Esophagus squamous epithelium (tissue), 5 donors: ENCODE measurements at regions not wholly inside any gene's neighbourhood (a gene's known extent, or its start where the extent isn't known, plus 50 kb on each side); places are given as distances from the start of the nearest gene placed in this dataset.

Source experiments
- DNase-seq: peaks from one replicate; lab custom pipeline; 2025; lab: John Stamatoyannopoulos, UW
- H3K27ac ChIP-seq, 4 donors: fragments of 200-600 bp; sonication (generic); one replicate each; pipeline ENCODE4 v1.5.1; 2016 to 2019; ENCODE audit warnings: mild to moderate bottlenecking in 1 of 4
- H3K27me3 ChIP-seq, 4 donors: fragments of 200-600 bp; sonication (generic); 1 replicate in 3 of 4; 2 replicates in 1 of 4; pipeline versions ENCODE4 v1.5.1 to v1.6.0; 2017 to 2021; ENCODE audit warnings: antibody characterized with exemption in 1 of 4
- H3K36me3 ChIP-seq, 3 donors: fragments of 200-600 bp; sonication (generic); one replicate each; pipeline ENCODE4 v1.5.1; 2016 to 2019
- H3K4me1 ChIP-seq, 3 donors: fragments of 200-600 bp; sonication (generic); one replicate each; pipeline ENCODE4 v1.5.1; 2017 to 2019
- H3K4me3 ChIP-seq, 4 donors: fragments of 200-600 bp; sonication (generic); 1 replicate in 3 of 4; 2 replicates in 1 of 4; pipeline ENCODE4 v1.5.1; 2016 to 2019; ENCODE audit warnings: mild to moderate bottlenecking in 2 of 4, moderate library complexity in 1 of 4
- H3K9me3 ChIP-seq, 3 donors: fragments of 200-600 bp; sonication (generic); one replicate each; pipeline ENCODE4 v1.5.1; 2016 to 2019
- POLR2A ChIP-seq, 4 donors: fragments of 450-650 bp; IDR thresholded peaks; one replicate each; pipeline ENCODE4 v1.6.1; 2017; ENCODE audit warnings: antibody characterized with exemption in 4 of 4, mild to moderate bottlenecking in 4 of 4, moderate library complexity in 3 of 4
- WGBS, 2 donors: methylation state at CpG; one replicate each; pipeline ENCODE4 v1.1.5; 2018; 5-methylcytosine and 5-hydroxymethylcytosine counted together
- intact Hi-C: fragments of 100-400 bp; cut with DNase I; formaldehyde crosslinking; loops from one replicate; pipeline ENCODE4 v1.15.0; 2022
- TF ChIP-seq, protein P1 (sequence below), 6 experiments: fragments of 450-650 bp in 4 of 6; fragments of 200-600 bp in 2 of 6; sonication (generic) in 2 of 6; IDR thresholded peaks; one replicate each; pipeline ENCODE4 v1.5.1; 2016 to 2019; ENCODE audit warnings: antibody characterized with exemption in 6 of 6, mild to moderate bottlenecking in 4 of 6, moderate library complexity in 4 of 6
- donor health status: DM: yes; HTN: yes; CAD: no.

DNA sequence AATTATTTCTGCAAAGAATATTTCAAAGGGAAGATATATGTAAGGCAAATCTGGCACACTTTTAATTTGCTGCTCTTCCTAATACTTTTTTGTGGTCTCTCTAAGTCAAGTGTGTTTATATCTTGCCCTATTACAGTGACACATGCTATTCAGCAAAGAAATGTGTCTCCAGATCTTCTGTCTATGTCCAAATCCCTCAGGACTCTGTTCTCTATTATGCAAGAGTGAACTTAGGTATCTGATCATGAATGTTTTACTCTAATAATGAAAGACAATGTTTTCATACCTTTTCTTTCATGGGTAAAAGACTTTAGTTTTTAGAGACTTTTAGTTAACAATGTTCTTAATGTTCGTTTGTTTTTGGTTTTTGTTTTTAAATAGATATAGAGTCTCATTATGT, 255.4 kb upstream of the DAB2 start:
- Histone ChIP-seq H3K4me3 (no peak overlapping the region), H3K27ac (no peak overlapping the region), H3K27me3 (peaks cover 0 to 11% (median 0%) of the 10 kb centered on the region in 4 donors), H3K36me3 (no peaks in the 10 kb centered on the region), H3K4me1 (peaks cover 0 to 8% (median 0%) of the 10 kb centered on the region in 3 donors), H3K9me3 (no peaks in the 10 kb centered on the region)
- intact Hi-C loops, result no loop called here
- DNase-seq, result no peak
- TF ChIP-seq, protein P1, sequence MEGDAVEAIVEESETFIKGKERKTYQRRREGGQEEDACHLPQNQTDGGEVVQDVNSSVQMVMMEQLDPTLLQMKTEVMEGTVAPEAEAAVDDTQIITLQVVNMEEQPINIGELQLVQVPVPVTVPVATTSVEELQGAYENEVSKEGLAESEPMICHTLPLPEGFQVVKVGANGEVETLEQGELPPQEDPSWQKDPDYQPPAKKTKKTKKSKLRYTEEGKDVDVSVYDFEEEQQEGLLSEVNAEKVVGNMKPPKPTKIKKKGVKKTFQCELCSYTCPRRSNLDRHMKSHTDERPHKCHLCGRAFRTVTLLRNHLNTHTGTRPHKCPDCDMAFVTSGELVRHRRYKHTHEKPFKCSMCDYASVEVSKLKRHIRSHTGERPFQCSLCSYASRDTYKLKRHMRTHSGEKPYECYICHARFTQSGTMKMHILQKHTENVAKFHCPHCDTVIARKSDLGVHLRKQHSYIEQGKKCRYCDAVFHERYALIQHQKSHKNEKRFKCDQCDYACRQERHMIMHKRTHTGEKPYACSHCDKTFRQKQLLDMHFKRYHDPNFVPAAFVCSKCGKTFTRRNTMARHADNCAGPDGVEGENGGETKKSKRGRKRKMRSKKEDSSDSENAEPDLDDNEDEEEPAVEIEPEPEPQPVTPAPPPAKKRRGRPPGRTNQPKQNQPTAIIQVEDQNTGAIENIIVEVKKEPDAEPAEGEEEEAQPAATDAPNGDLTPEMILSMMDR (IDR thresholded peaks at IDR 0.05), result no peak
- TF ChIP-seq POLR2A (IDR thresholded peaks at IDR 0.05), result no peak
- WGBS, 2 donors, result 54 to 56% methylated on average over 1 of the region's 1 CpG

DNA sequence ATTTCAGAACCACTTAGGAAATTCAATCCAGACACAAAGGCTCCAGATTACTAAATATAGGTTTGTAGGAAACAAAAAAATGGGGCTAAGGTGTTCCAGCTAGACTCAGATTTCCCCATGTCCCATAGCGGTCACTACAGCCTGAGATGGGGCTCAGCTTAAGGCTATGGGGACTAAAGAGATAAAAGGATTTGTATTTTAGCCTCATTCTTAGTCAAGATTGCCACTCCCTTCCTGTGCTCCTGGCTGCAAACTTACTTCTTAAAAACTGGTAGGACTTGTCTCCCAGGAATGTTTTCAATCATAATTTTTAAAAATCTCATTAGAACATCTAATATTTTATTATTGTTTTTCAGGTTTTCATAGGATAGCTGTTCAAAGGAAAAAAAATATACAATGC, 253.8 kb upstream of the DAB2 start:
- peaks cover 0 to 11% (median 0%) of the 10 kb centered on the region in 4 donors for H3K27me3 ChIP-seq
- peaks cover 0 to 8% (median 0%) of the 10 kb centered on the region in 3 donors for H3K4me1 ChIP-seq
- no peak overlapping the region for H3K27ac ChIP-seq
- no peaks in the 10 kb centered on the region for H3K9me3 ChIP-seq
- intact Hi-C loops, result no loop called here
- H3K36me3 ChIP-seq, result no peaks in the 10 kb centered on the region
- TF ChIP-seq, protein P1 (IDR thresholded peaks at IDR 0.05), result no peak
- no peak for TF ChIP-seq POLR2A (IDR thresholded peaks at IDR 0.05)
- WGBS, 2 donors, result 48 to 61% methylated on average over 1 of the region's 1 CpG
- H3K4me3 ChIP-seq, result no peak overlapping the region
- no peak for DNase-seq

DNA sequence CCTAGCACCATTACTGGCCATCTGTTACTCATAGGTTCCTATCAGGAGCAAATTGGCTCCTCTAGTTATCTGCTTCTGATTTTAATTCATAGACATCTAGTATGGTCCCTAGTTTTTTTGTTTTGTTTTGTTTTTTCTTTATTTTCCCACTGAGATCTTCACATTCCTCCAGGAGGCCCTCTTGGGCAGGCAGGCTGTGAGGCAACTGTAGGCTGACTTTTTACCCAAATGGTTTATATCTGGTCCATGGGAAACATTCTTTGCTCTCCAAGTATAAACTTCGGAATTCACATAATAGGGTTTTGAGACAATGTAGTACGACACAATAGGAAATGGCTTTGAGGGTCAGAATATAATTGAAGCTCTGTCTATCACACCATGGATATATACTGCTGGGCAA, 250.9 kb upstream of the DAB2 start:
- TF ChIP-seq, protein P1 (IDR thresholded peaks at IDR 0.05), result no peak
- no peak for TF ChIP-seq POLR2A (IDR thresholded peaks at IDR 0.05)
- Histone ChIP-seq H3K36me3 (no peaks in the 10 kb centered on the region), H3K27ac (no peak overlapping the region), H3K4me3 (no peak overlapping the region), H3K27me3 (peaks cover 0 to 11% (median 0%) of the 10 kb centered on the region in 4 donors), H3K9me3 (no peaks in the 10 kb centered on the region), H3K4me1 (peaks cover 0 to 8% (median 0%) of the 10 kb centered on the region in 3 donors)
- no peak for DNase-seq
- WGBS, 2 donors, result 75 to 82% methylated on average over 2 of the region's 2 CpGs
- intact Hi-C loops, result no loop called here

DNA sequence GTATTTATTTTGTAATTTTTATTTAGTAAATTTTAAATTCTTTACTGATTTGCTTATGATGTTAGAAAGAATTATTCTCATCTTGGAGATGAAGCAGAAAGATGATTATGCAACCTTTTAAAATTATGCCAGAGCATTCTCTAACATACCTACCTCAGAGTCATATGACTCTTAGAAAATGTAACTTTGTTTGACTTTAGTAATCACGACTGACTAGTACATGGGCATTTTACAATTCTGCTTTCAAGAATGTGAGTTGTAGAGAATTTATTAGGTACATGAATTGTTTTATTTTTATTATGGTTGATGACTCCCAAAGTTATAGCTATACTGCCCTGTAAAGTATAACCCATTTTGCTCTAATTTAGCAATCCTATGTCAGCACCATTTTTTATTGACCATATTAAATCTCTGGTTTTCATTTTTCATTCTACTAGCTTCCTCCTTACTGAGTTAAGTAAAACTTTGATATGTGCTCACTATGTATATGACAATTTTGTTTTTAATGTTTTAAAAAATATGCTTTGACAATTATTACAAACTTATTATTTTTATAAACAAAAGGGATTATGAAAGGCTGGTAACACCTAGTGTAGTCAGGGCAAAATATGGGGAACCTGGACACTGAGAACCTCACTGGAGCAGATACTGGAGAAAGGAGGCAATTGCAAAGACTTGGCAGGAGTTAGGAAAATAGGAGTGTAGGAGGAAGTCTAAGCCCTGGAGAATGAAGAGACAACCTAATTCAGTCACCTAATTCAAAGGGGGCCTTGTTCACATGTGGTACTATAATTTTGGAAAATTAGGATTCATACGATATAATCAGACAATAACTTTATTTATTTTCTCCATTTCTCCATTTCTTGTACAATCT, 249.7 kb upstream of the DAB2 start:
- Histone ChIP-seq H3K27ac (no peak overlapping the region), H3K36me3 (no peaks in the 10 kb centered on the region), H3K9me3 (no peaks in the 10 kb centered on the region), H3K27me3 (peaks cover 0 to 7% (median 0%) of the 10 kb centered on the region in 4 donors), H3K4me1 (peaks cover 0 to 8% (median 0%) of the 10 kb centered on the region in 3 donors), H3K4me3 (no peak overlapping the region)
- intact Hi-C loops, result no loop called here
- TF ChIP-seq POLR2A (IDR thresholded peaks at IDR 0.05), result no peak
- 61 to 63% methylated on average over 2 of the region's 2 CpGs for WGBS, 2 donors
- DNase-seq, result no peak

DNA sequence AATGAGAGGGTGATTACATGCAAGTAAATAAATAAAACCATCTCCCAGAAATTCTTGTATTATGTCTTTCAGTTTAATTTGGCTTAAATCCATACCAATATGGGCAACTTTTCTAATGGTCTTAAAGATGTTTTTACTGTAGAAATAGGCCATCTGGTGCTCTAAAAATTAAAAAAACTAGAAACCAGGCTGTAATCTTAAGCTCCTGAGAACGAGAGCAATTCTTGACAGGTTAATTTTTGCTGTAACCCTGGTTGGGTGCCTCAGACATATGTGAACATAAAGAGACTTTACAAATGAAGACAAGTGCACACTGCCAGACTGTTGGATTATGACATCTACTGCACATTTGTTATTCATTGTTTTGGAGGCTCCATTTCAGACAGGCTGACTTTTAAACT, 246.8 kb upstream of the DAB2 start:
- Histone ChIP-seq H3K27ac (no peak overlapping the region), H3K9me3 (no peaks in the 10 kb centered on the region), H3K27me3 (no peaks in the 10 kb centered on the region), H3K36me3 (no peaks in the 10 kb centered on the region), H3K4me1 (no peaks in the 10 kb centered on the region), H3K4me3 (no peak overlapping the region)
- no peak for DNase-seq
- no peak for TF ChIP-seq POLR2A (IDR thresholded peaks at IDR 0.05)
- TF ChIP-seq, protein P1 (IDR thresholded peaks at IDR 0.05), result no peak
- 26 to 32% methylated on average over 1 of the region's 1 CpG for WGBS, 2 donors
- intact Hi-C loops, result no loop called here
